GM12878 (cell line): ENCODE measurements at regions not wholly inside any gene's neighbourhood (a gene's known extent, or its start where the extent isn't known, plus 50 kb on each side); places are given as distances from the start of the nearest gene placed in this dataset.

ENCODE experiments used
- BACH1 ChIP-seq: fragments of 450-650 bp; IDR thresholded peaks from 2 replicates; pipeline ENCODE4 v1.6.1; 2017; ENCODE audit warnings: mild to moderate bottlenecking, borderline replicate concordance
- CHD1 ChIP-seq: IDR thresholded peaks from 2 replicates; pipeline ENCODE4 v1.6.1; 2012; ENCODE audit warnings: low read depth, low read length, improper control_type of control experiment
- E4F1 ChIP-seq: fragments of 450-650 bp; IDR thresholded peaks from 2 replicates; pipeline ENCODE4 v1.6.1; 2018; ENCODE audit warnings: borderline replicate concordance, mild to moderate bottlenecking; ENCODE audit not compliant: partially characterized antibody
- EED ChIP-seq: sonication (generic); IDR thresholded peaks from 2 replicates; pipeline ENCODE4 v1.6.1; 2016; ENCODE audit warnings: antibody characterized with exemption, low read depth
- HDAC6 ChIP-seq: fragments of 200-600 bp; sonication (generic); IDR thresholded peaks from one replicate; pipeline ENCODE4 v1.8.0; 2017; ENCODE audit warnings: antibody characterized with exemption; ENCODE audit not compliant: unreplicated experiment
- HSF1 ChIP-seq: fragments of 150-350 bp; IDR thresholded peaks from 2 replicates; pipeline ENCODE4 v1.6.1; 2014; ENCODE audit warnings: mild to moderate bottlenecking, low read depth, low read length
- KDM1A ChIP-seq: fragments of 200-600 bp; sonication (generic); IDR thresholded peaks from 2 replicates; pipeline ENCODE4 v1.6.1; 2016; ENCODE audit warnings: borderline replicate concordance
- MLLT1 ChIP-seq: fragments of 450-650 bp; IDR thresholded peaks from 2 replicates; pipeline ENCODE4 v1.6.1; 2016; ENCODE audit warnings: mild to moderate bottlenecking
- NFXL1 ChIP-seq: fragments of 450-650 bp; IDR thresholded peaks from 2 replicates; pipeline ENCODE4 v1.6.1; 2017; ENCODE audit warnings: antibody characterized with exemption, mild to moderate bottlenecking, borderline replicate concordance
- NFYA ChIP-seq: IDR thresholded peaks from 2 replicates; pipeline ENCODE4 v1.6.1; 2011; ENCODE audit warnings: low read depth, mild to moderate bottlenecking, low read length, improper control_type of control experiment, borderline replicate concordance
- NR2C1 ChIP-seq: fragments of 450-650 bp; IDR thresholded peaks from 2 replicates; pipeline ENCODE4 v1.6.1; 2017; ENCODE audit warnings: antibody characterized with exemption, mild to moderate bottlenecking, moderate library complexity
- NR2F1 ChIP-seq: fragments of 450-650 bp; conservative IDR thresholded peaks from 2 replicates; pipeline ENCODE4 v1.6.1; 2017; ENCODE audit warnings: mild to moderate bottlenecking
- NRF1 ChIP-seq: conservative IDR thresholded peaks from 2 replicates; pipeline ENCODE4 v1.6.1; 2011; ENCODE audit warnings: mild to moderate bottlenecking, low read depth, low read length, improper control_type of control experiment
- PAX5 ChIP-seq: IDR thresholded peaks from 2 replicates; pipeline ENCODE4 v1.6.1; 2011; ENCODE audit warnings: low read depth, low read length, borderline replicate concordance
- PKNOX1 ChIP-seq: fragments of 450-650 bp; IDR thresholded peaks from 2 replicates; pipeline ENCODE4 v1.6.1; 2016; ENCODE audit warnings: mild to moderate bottlenecking
- PML ChIP-seq: IDR thresholded peaks from 2 replicates; pipeline ENCODE4 v1.6.1; 2012; ENCODE audit warnings: low read length, inconsistent platforms
- POLR2A ChIP-seq: IDR thresholded peaks from 2 replicates; pipeline ENCODE4 v1.6.1; 2011; ENCODE audit warnings: low read depth, mild to moderate bottlenecking, low read length
- POLR2AphosphoS5 ChIP-seq: IDR thresholded peaks from 2 replicates; pipeline ENCODE4 v1.6.1; 2011; ENCODE audit warnings: mild to moderate bottlenecking, low read length, inconsistent platforms
- RAD21 ChIP-seq: IDR thresholded peaks from 2 replicates; pipeline ENCODE4 v1.6.1; 2011; ENCODE audit warnings: mild to moderate bottlenecking, low read depth, low read length, moderate library complexity; ENCODE audit not compliant: insufficient read depth
- RCOR1 ChIP-seq: conservative IDR thresholded peaks from 2 replicates; pipeline ENCODE4 v1.6.1; 2012; ENCODE audit warnings: low read depth, low read length, improper control_type of control experiment
- SRF ChIP-seq, 2 experiments: IDR thresholded peaks; 2 replicates each; pipeline ENCODE4 v1.6.1; 2011; ENCODE audit warnings: low read depth in 2 of 2, low read length in 2 of 2, mild to moderate bottlenecking in 1 of 2, moderate library complexity in 1 of 2
- ZBTB33 ChIP-seq: fragments of 450-650 bp; IDR thresholded peaks from 2 replicates; pipeline ENCODE4 v1.6.1; 2017; ENCODE audit warnings: mild to moderate bottlenecking
- ZNF384 ChIP-seq: IDR thresholded peaks from 2 replicates; pipeline ENCODE4 v1.6.1; 2012; ENCODE audit warnings: low read depth, mild to moderate bottlenecking, low read length, improper control_type of control experiment, borderline replicate concordance

- TF ChIP-seq ZBTB33 (no peak), E4F1 (no peak), POLR2AphosphoS5 (peak; percentile 5; the same call in 1 of the 2 replicates), MLLT1 (0 out of 2 replicates have a peak, but pooled peaks have one; percentile 52), PKNOX1 (no peak), NR2C1 (no peak), SRF (IDR thresholded peaks at IDR 0.05; ENCODE audit: low read depth in 2 of 2, low read length in 2 of 2) (no peak), HDAC6 (no peak), POLR2A (peak; percentile 56; the same call in 1 of the 2 replicates), PAX5 (no peak), EED (0 out of 2 replicates have a peak, but pooled peaks have one; percentile 17), NFYA (no peak), PML (peak; percentile 39; the same call in 1 of the 2 replicates), CHD1 (no peak), RCOR1 (no peak), NFXL1 (no peak), ZNF384 (no peak), RAD21 (peak; percentile 23; the same call in 1 of the 2 replicates), BACH1 (no peak), HSF1 (no peak), NR2F1 (0 out of 2 replicates have a peak, but pooled peaks have one; percentile 31), NRF1 (no peak), KDM1A (no peak)
These were observed 52.4 kb upstream of the GPR157 start (continued) for GRCh38 chr1:9181176-9181906.
